Prostate gland (tissue), 2 donors: ENCODE measurements at regions not wholly inside any gene's neighbourhood (a gene's known extent, or its start where the extent isn't known, plus 50 kb on each side); places are given as distances from the start of the nearest gene placed in this dataset.

Source experiments
- DNase-seq: peaks from one replicate; pipeline ENCODE4 v3.0.0-alpha.2; 2019; ENCODE audit warnings: low spot score
- H3K27ac ChIP-seq, 2 donors: fragments of 200-600 bp; sonication (generic); 2 replicates each; pipeline ENCODE4 v1.5.1; 2017 to 2019
- H3K27me3 ChIP-seq: fragments of 200-600 bp; sonication (generic); replicated peaks from 2 replicates; pipeline ENCODE4 v1.5.1; 2019; ENCODE audit not compliant: insufficient read depth
- H3K36me3 ChIP-seq, 2 donors: fragments of 200-600 bp; sonication (generic); 1 replicate in 1 of 2; 2 replicates in 1 of 2; pipeline versions ENCODE4 v1.5.1 to v1.8.1; 2017 to 2019
- H3K4me1 ChIP-seq: fragments of 200-600 bp; sonication (generic); replicated peaks from 2 replicates; pipeline ENCODE4 v1.5.1; 2019
- H3K4me3 ChIP-seq, 2 donors: fragments of 200-600 bp; sonication (generic); 2 replicates each; pipeline ENCODE4 v1.5.1; 2017 to 2019
- H3K9me3 ChIP-seq: fragments of 200-600 bp; sonication (generic); 2 replicates; pipeline ENCODE4 v1.5.1; 2017
- CTCF ChIP-seq, 4 experiments: fragments of 200-600 bp in 2 of 4; fragments of 450-650 bp in 2 of 4; sonication (generic) in 2 of 4; IDR thresholded peaks; 1 replicate in 3 of 4; 2 replicates in 1 of 4; pipeline ENCODE4 v1.5.1; 2016 to 2019; ENCODE audit warnings: antibody characterized with exemption in 4 of 4, mild to moderate bottlenecking in 2 of 4, moderate library complexity in 2 of 4
- POLR2A ChIP-seq: fragments of 450-650 bp; IDR thresholded peaks from one replicate; pipeline ENCODE4 v1.6.1; 2016; ENCODE audit warnings: antibody characterized with exemption, mild to moderate bottlenecking
- POLR2AphosphoS5 ChIP-seq: sonication (generic); formaldehyde crosslinking; IDR thresholded peaks from one replicate; pipeline ENCODE4 v1.6.1; 2017; ENCODE audit warnings: antibody characterized with exemption
- WGBS: methylation state at CpG from one replicate; pipeline ENCODE4 v1.1.5; 2018; 5-methylcytosine and 5-hydroxymethylcytosine counted together
- intact Hi-C: fragments of 100-400 bp; cut with DNase I; formaldehyde crosslinking; loops from one replicate; pipeline ENCODE4 v1.14.2; 2022

- Histone ChIP-seq H3K9me3 (no peaks in the 10 kb centered on the region), H3K36me3 (no peaks in the 10 kb centered on the region), H3K27me3 (no peaks in the 10 kb centered on the region), H3K27ac (no peak overlapping the region), H3K4me1 (no peaks in the 10 kb centered on the region), H3K4me3 (no peak overlapping the region)
- intact Hi-C loops: no loop called here
- DNase-seq: no peak
- no peak for TF ChIP-seq POLR2AphosphoS5
- TF ChIP-seq CTCF (IDR thresholded peaks at IDR 0.05): no peak
- TF ChIP-seq POLR2A: no peak
- 79% methylated on average over 4 of the region's 4 CpGs for whole genome bisulfite sequencing
These were observed 91.7 kb upstream of the PRICKLE2 start for GRCh38 chr3:64316971-64317370.

GRCh38 chr3:64311424-64312061 is 86.3 kb upstream of the PRICKLE2 start:
- TF ChIP-seq POLR2A (no peak), POLR2AphosphoS5 (no peak), CTCF (IDR thresholded peaks at IDR 0.05) (no peak)
- Histone ChIP-seq H3K4me3 (no peak overlapping the region), H3K27me3 (no peaks in the 10 kb centered on the region), H3K9me3 (no peaks in the 10 kb centered on the region), H3K4me1 (no peaks in the 10 kb centered on the region), H3K27ac (no peak overlapping the region), H3K36me3 (no peaks in the 10 kb centered on the region)
- intact Hi-C loops: no loop called here
- 37% methylated on average over 5 of the region's 5 CpGs for WGBS
- DNase-seq: no peak

- TF ChIP-seq POLR2AphosphoS5: no peak
- TF ChIP-seq CTCF (IDR thresholded peaks at IDR 0.05): no peak
- TF ChIP-seq POLR2A: no peak
- no peaks in the 10 kb centered on the region for H3K9me3 ChIP-seq
- no peaks in the 10 kb centered on the region for H3K36me3 ChIP-seq
- intact Hi-C loops: no loop called here
- H3K27ac ChIP-seq: no peak overlapping the region
- 100% methylated on average over 1 of the region's 1 CpG for WGBS
- no peak overlapping the region for H3K4me3 ChIP-seq
- no peak for DNase-seq
- H3K27me3 ChIP-seq: no peaks in the 10 kb centered on the region
- no peaks in the 10 kb centered on the region for H3K4me1 ChIP-seq
These were observed 83.7 kb upstream of the PRICKLE2 start for GRCh38 chr3:64308931-64309330.

- Histone ChIP-seq H3K27me3 (no peaks in the 10 kb centered on the region), H3K9me3 (no peaks in the 10 kb centered on the region), H3K36me3 (no peaks in the 10 kb centered on the region), H3K4me3 (no peak overlapping the region), H3K4me1 (no peaks in the 10 kb centered on the region), H3K27ac (no peak overlapping the region)
- intact Hi-C loops: no loop called here
- 50% methylated on average over 2 of the region's 2 CpGs for WGBS
- no peak for TF ChIP-seq CTCF (IDR thresholded peaks at IDR 0.05)
- TF ChIP-seq POLR2A: no peak
- no peak for TF ChIP-seq POLR2AphosphoS5
- DNase-seq: no peak
These were observed 81.5 kb upstream of the PRICKLE2 start for GRCh38 chr3:64306745-64307144.

- Histone ChIP-seq H3K27ac (no peak overlapping the region), H3K36me3 (no peaks in the 10 kb centered on the region), H3K4me1 (no peaks in the 10 kb centered on the region), H3K27me3 (no peaks in the 10 kb centered on the region), H3K4me3 (no peak overlapping the region), H3K9me3 (no peaks in the 10 kb centered on the region)
- no peak for DNase-seq
- TF ChIP-seq POLR2A: no peak
- 93% methylated on average over 1 of the region's 1 CpG for WGBS
- intact Hi-C loops: no loop called here
These were observed 80.5 kb upstream of the PRICKLE2 start for GRCh38 chr3:64305731-64306130.
